Esophagus muscularis mucosa (tissue), 4 donors: ENCODE measurements at regions not wholly inside any gene's neighbourhood (a gene's known extent, or its start where the extent isn't known, plus 50 kb on each side); places are given as distances from the start of the nearest gene placed in this dataset.

Experiments
- DNase-seq: peaks from one replicate; pipeline ENCODE4 v3.0.0-alpha.2; 2017; ENCODE audit errors: extremely low spot score
- H3K27ac ChIP-seq, 4 donors: fragments of 200-600 bp; sonication (generic); replicated peaks in 1 of 4; 1 replicate in 3 of 4; 2 replicates in 1 of 4; pipeline ENCODE4 v1.5.1; 2016 to 2019; ENCODE audit warnings: mild to moderate bottlenecking in 1 of 4
- H3K27me3 ChIP-seq, 4 donors: fragments of 200-600 bp; sonication (generic); one replicate each; pipeline versions ENCODE4 v1.5.1 to v1.6.0; 2016 to 2019
- H3K36me3 ChIP-seq, 4 donors: fragments of 200-600 bp; sonication (generic); one replicate each; pipeline ENCODE4 v1.5.1; 2016 to 2019
- H3K4me1 ChIP-seq, 4 donors: fragments of 200-600 bp; sonication (generic); one replicate each; pipeline ENCODE4 v1.5.1; 2016 to 2019
- H3K4me3 ChIP-seq, 4 donors: fragments of 200-600 bp; sonication (generic); 1 replicate in 2 of 4; 2 replicates in 2 of 4; pipeline ENCODE4 v1.5.1; 2016 to 2019; ENCODE audit warnings: mild to moderate bottlenecking in 4 of 4, moderate library complexity in 1 of 4
- H3K9me3 ChIP-seq, 4 donors: fragments of 200-600 bp; sonication (generic); 1 replicate in 3 of 4; 2 replicates in 1 of 4; pipeline ENCODE4 v1.5.1; 2016 to 2019
- EP300 ChIP-seq: sonication (generic); formaldehyde crosslinking; IDR thresholded peaks from one replicate; pipeline ENCODE4 v1.6.1; 2017; ENCODE audit warnings: antibody characterized with exemption
- POLR2A ChIP-seq: fragments of 450-650 bp; IDR thresholded peaks from one replicate; pipeline ENCODE4 v1.6.1; 2017; ENCODE audit warnings: antibody characterized with exemption, moderate library complexity, mild to moderate bottlenecking, low read depth
- POLR2AphosphoS5 ChIP-seq, 2 donors: sonication (generic); formaldehyde crosslinking; IDR thresholded peaks; one replicate each; pipeline ENCODE4 v1.6.1; 2017; ENCODE audit warnings: antibody characterized with exemption in 2 of 2
- WGBS: methylation state at CpG from one replicate; pipeline ENCODE4 v1.1.5; 2018; 5-methylcytosine and 5-hydroxymethylcytosine counted together
- intact Hi-C: fragments of 100-400 bp; cut with DNase I; formaldehyde crosslinking; loops from one replicate; pipeline ENCODE4 v1.15.1; 2023
- TF ChIP-seq, protein P1 (sequence below), 3 experiments: fragments of 200-600 bp in 2 of 3; fragments of 450-650 bp in 1 of 3; sonication (generic) in 2 of 3; IDR thresholded peaks; one replicate each; pipeline ENCODE4 v1.5.1; 2017 to 2019; ENCODE audit warnings: antibody characterized with exemption in 3 of 3, mild to moderate bottlenecking in 2 of 3, moderate library complexity in 1 of 3

GRCh38 chr1:53378061-53378460, 50.2 kb upstream of the LRP8 start:
- TF ChIP-seq, protein P1, sequence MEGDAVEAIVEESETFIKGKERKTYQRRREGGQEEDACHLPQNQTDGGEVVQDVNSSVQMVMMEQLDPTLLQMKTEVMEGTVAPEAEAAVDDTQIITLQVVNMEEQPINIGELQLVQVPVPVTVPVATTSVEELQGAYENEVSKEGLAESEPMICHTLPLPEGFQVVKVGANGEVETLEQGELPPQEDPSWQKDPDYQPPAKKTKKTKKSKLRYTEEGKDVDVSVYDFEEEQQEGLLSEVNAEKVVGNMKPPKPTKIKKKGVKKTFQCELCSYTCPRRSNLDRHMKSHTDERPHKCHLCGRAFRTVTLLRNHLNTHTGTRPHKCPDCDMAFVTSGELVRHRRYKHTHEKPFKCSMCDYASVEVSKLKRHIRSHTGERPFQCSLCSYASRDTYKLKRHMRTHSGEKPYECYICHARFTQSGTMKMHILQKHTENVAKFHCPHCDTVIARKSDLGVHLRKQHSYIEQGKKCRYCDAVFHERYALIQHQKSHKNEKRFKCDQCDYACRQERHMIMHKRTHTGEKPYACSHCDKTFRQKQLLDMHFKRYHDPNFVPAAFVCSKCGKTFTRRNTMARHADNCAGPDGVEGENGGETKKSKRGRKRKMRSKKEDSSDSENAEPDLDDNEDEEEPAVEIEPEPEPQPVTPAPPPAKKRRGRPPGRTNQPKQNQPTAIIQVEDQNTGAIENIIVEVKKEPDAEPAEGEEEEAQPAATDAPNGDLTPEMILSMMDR (IDR thresholded peaks at IDR 0.05), result no peak
- TF ChIP-seq POLR2A (no peak), EP300 (no peak), POLR2AphosphoS5 (IDR thresholded peaks at IDR 0.05) (no peak)
- Histone ChIP-seq H3K4me1 (no peaks in the 10 kb centered on the region), H3K9me3 (no peaks in the 10 kb centered on the region), H3K27ac (no peak overlapping the region), H3K27me3 (peaks cover 0 to 37% (median 0%) of the 10 kb centered on the region in 4 donors), H3K36me3 (no peaks in the 10 kb centered on the region), H3K4me3 (no peak overlapping the region)
- intact Hi-C loops, result no loop called here
- 95% methylated on average over 4 of the region's 5 CpGs for WGBS
- DNase-seq, result no peak

DNA sequence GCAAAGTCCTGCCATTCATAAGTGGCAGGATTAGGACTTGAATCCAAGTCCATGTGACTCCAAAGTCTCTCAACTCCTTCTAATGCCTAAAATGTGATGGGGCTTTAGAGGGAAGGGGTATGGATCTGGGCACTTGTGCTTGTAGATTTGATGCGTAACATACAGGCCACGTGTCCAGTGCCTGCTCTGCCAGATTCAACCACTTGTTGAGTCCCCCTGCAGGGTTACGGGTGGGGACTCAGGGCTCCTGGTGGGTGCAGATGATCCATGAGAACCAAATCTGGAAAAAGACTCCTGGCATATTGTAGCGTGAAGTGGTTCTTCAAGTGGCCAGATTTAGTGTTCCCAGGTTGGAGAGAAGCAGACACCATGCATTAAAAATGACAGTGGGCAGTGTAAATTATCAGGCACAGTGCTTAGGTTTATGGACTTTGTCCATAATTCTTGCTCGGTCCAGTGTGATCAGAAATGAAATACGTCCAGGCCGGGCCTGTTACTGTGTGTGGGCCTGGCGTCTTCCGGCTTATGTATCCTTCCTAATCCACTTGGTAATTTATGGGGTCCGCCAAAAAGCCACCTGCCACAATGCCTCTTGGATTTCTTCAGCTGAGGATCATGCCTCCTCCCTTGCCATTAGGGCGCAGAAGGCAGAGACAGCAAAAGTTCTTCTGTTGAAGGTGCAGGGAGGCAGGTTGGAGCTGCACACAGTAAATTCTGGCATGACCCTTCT, 51.2 kb upstream of the LRP8 start:
- Histone ChIP-seq H3K27me3 (peaks cover 0 to 47% (median 0%) of the 10 kb centered on the region in 4 donors), H3K27ac (no peak overlapping the region), H3K36me3 (no peaks in the 10 kb centered on the region), H3K4me3 (no peak overlapping the region), H3K4me1 (no peaks in the 10 kb centered on the region), H3K9me3 (no peaks in the 10 kb centered on the region)
- no peak for TF ChIP-seq EP300
- TF ChIP-seq, protein P1 (IDR thresholded peaks at IDR 0.05), result no peak
- TF ChIP-seq POLR2AphosphoS5 (IDR thresholded peaks at IDR 0.05), result no peak
- no peak for TF ChIP-seq POLR2A
- no peak for DNase-seq
- 99% methylated on average over 10 of the region's 11 CpGs for WGBS
- intact Hi-C loops, result no loop called here

GRCh38 chr1:53379662-53380002, 51.8 kb upstream of the LRP8 start:
- peaks cover 0 to 47% (median 0%) of the 10 kb centered on the region in 4 donors for H3K27me3 ChIP-seq
- H3K9me3 ChIP-seq, result no peaks in the 10 kb centered on the region
- DNase-seq, result no peak
- 93% methylated on average over 4 of the region's 4 CpGs for WGBS
- H3K36me3 ChIP-seq, result no peaks in the 10 kb centered on the region
- no peak for TF ChIP-seq POLR2AphosphoS5 (IDR thresholded peaks at IDR 0.05)
- TF ChIP-seq EP300, result no peak
- TF ChIP-seq, protein P1 (IDR thresholded peaks at IDR 0.05), result no peak
- no peak for TF ChIP-seq POLR2A
- no peak overlapping the region for H3K4me3 ChIP-seq
- intact Hi-C loops, result no loop called here
- H3K27ac ChIP-seq, result no peak overlapping the region
- H3K4me1 ChIP-seq, result no peaks in the 10 kb centered on the region

- intact Hi-C loops, result no loop called here
- Histone ChIP-seq H3K27me3 (peaks cover 0 to 47% (median 0%) of the 10 kb centered on the region in 4 donors), H3K4me3 (no peak overlapping the region), H3K27ac (no peak overlapping the region), H3K9me3 (no peaks in the 10 kb centered on the region), H3K4me1 (no peaks in the 10 kb centered on the region), H3K36me3 (no peaks in the 10 kb centered on the region)
- WGBS, result 71% methylated on average over 5 of the region's 5 CpGs
- TF ChIP-seq EP300 (no peak), POLR2A (no peak)
- DNase-seq, result no peak
Observed at GRCh38 chr1:53380296-53380695, 52.4 kb upstream of the LRP8 start.

GRCh38 chr1:53381790-53382401, 54.0 kb upstream of the LRP8 start:
- Histone ChIP-seq H3K4me1 (no peaks in the 10 kb centered on the region), H3K27me3 (peaks cover 0 to 35% (median 0%) of the 10 kb centered on the region in 4 donors), H3K4me3 (no peak overlapping the region), H3K9me3 (peaks cover 0 to 3% (median under 1%) of the 10 kb centered on the region in 4 donors), H3K36me3 (no peaks in the 10 kb centered on the region), H3K27ac (no peak overlapping the region)
- no peak for TF ChIP-seq EP300
- TF ChIP-seq POLR2AphosphoS5 (IDR thresholded peaks at IDR 0.05), result no peak
- TF ChIP-seq POLR2A, result no peak
- TF ChIP-seq, protein P1 (IDR thresholded peaks at IDR 0.05), result no peak
- no peak for DNase-seq
- intact Hi-C loops, result no loop called here
- WGBS, result 60% methylated on average over 8 of the region's 8 CpGs
